AG08395 (cell line): ENCODE measurements at regions not wholly inside any gene's neighbourhood (a gene's known extent, or its start where the extent isn't known, plus 50 kb on each side); places are given as distances from the start of the nearest gene placed in this dataset.
"Not testable (repeated sequence)": the region's sequence is repeated elsewhere in the genome, so short reads cannot be mapped to it uniquely, and the experiment has no call there.

ENCODE experiments used
- DNase-seq: peaks from one replicate; pipeline ENCODE4 v3.0.0; 2012; ENCODE audit warnings: mixed read lengths, low spot score

DNA sequence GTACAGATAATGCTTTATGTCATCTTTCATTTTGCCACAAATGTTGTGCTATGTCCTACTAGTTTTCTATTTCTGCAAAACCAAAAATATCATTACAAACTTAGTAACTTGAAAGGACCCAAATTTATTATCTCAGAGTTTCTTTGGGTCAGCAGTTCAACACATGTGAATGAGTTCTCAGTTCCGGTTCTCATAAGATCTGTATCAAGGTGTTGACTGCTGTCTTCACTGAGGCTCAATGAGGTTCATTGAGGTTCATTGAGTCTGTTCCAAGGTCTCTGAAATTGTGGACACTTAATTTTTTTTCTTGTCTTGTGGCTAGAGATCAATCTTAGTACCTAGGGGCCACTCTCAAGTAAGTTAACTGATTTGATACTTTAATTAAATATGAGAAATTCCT lies 525.1 kb upstream of the BRINP3 start:
- no peak for DNase-seq

DNA sequence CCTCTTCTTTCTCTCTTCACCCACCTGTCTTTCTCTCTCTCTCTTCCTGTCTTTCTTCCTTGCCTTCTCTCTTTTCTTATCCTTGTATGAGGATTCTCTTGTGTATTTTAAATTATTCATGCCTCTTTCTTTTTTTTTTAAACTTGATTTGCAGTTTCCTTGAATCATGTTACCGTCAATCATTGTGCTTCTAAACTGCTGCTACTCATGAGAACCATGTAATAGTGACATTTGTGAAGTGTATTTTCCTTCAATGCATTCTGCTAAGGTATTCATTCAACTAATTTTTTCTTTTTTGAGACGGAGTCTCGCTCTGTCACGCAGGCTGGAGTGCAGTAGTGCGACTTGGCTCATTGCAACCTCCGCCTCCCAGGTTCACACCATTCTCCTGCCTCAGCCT lies 539.1 kb upstream of the BRINP3 start:
- no peak for DNase-seq

DNA sequence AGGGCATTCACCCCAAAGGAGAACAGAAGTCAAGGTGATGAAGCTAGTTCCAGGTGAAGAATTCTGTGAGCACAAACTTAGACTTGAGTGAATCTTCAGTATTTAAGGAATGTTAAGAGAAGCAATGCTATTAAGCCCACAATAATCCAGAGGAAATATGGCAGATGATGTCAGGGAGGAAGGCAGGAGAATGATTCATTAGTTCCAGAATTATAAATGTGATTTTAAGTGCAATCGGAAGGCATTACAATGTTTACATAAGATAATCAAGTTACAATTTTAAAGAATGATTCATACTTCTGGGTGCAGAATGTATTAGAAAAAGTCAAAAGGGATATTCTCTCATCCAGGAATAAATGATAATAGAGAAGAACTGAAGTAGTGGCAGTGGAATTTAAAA lies 545.2 kb upstream of the BRINP3 start:
- DNase-seq: no peak

DNA sequence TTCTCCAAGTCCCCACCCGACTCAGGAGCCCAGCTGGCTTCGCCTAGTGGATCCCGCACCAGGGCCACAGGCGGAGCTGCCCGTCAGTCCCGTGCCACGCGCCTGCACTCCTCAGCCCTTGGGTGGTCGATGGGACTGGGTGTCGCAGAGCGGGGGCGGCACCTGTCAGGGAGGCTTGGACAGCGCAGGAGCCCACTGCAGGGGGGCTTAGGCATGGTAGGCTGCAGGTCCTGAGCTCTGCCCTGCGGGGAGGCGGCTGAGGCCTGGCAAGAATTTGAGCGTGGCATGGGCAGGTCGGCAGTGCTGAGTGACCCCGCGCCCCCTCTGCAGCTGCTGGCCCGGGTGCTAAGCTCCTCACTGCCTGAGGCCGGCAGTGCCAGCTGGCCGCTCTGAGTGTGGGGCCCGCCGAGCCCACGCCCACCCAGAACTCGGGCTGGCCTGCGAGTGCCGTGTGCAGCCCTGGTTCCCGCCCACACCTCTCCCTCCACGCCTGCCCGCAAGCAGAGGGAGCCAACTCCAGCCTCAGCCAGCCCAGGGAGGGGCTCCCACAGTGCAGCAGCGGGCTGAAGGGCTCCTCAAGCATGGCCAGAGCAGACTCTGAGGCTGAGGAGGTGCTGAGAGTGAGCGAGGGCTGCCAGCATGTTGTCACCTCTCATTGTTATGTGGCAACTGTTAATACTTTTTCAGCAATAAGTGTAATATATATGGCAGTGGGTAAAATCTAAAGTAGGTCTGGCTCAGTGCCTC lies 548.4 kb upstream of the BRINP3 start:
- no peak for DNase-seq

DNA sequence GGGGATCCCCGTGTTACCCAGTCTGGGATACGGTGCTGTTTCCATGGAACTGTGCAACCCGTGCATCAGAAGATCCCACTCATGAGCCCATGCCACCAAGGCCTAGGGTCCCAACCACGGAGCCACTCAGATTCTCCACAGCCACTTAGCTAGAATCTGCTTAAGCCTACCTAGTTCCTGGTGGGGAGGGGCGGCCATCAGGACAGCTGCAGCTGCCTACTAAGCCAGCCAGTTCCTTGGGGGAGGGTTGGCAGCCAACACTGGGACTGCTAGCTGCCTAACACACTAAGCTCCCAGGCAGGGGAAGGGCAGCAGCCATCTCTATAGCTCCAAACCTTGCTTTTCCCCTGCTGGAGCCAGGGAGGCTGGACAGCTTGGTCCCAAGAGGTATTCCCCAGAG lies 549.2 kb upstream of the BRINP3 start:
- DNase-seq: no peak

DNA sequence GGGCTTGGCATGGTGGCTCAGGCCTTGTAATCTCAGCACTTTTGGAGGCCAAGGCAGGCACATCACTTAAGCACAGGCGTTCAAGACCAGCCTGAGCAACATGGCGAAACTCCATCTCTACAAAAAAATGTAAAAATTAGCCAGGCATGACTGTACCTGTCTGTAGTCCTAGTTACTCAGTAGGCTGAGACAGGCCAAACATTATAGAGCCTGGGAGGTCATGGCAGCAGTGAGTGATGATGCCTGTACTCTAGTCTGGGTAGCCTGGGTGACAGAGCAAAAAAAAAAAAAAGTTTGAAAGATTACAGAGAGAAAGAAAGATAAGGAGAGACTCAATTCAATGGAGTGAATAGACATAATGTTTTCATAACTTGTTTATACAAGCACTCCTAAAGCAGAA lies 556.5 kb upstream of the BRINP3 start:
- DNase-seq: no peak

DNA sequence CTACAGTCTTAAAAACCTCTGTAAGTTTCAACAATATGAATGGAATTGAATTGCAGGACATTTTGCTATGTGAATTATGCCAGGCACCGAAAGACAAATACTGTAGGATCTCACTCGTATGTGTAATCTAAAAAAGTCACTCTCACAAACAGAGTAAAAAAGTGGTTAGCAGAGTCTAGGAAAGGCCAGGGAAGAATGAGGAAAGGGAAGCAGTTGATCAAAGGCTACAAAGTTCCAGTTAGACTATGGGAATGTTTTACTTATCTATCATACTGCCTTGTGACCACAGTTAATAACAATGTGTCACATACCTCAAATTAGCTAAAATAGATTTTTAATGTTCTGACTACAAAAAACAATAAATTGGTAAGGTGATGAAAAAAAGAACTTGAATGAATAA lies 565.4 kb upstream of the BRINP3 start:
- no peak for DNase-seq

DNA sequence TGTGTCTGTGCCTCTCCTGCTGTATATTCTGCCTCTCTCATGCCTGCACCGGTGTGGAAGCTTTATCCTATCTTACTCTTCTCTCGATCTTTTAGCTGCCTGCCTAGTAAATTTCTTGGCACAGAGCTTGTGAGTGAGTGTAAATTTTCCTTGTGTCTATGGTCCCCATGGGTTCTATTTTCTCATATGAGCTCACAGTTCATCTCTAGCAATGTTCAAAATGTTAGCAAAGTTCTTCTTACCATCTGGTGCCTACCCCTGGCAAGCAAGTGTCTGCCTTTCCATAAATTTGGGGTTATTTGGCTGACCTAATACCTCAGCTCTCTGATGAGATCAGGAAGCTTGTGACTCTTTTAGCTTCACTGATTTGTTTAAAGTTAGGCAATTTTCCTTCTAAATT lies 572.1 kb upstream of the BRINP3 start:
- no peak for DNase-seq

DNA sequence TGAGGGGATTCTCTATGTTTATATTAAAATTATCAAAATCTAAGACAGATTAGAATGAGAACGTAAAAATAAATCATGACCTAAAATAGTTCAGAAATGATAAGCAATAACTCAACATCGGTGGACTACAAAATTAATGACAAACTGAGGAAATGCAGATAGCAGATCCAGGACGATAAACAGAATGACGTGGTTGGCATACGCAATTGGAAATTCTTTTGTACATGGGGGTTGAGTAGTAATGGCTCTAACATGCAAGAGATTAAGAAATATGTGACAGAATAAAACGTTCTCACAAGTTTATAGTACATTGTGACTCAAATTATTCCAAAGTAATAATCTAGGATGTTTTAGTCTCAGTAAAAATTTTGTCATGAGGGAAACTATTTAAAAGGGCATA lies 575.2 kb upstream of the BRINP3 start:
- no peak for DNase-seq

DNA sequence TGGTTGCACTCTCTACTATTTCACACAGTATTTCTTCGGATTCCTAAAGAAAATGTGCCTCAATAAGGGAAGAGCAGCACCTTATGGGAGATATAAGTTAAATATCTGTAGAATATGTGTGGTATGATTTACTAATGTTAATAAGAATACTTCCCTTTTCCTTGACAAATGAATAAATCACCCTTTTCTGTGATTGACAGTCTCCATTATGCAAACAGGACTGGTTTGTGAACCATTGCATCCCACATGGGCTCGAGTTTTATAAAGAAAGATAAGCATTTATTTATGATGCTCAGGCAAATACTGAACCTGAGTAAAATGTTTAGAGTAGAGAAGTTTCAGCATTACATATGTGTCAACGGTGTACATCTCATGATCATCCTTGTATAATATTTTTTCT lies 587.7 kb upstream of the BRINP3 start:
- DNase-seq: no peak

DNA sequence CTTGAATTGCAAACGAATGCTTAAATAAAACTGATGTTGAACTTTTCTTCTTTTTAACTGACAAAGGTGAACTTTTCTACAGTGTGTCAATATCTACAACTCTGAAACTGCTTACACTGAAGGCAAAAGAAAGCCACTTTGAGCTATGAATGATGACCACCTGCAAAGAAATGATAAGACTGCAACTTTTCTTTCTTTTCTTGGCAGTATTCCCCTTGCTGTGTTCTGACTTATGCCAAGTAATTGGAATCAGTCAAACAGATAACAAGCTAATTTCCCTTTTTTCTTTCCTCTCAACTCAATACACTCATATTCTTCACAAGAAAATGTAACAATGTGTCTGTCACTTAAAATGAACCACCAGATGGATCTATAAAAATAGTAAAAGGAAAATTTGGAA lies 588.1 kb upstream of the BRINP3 start:
- no peak for DNase-seq

DNA sequence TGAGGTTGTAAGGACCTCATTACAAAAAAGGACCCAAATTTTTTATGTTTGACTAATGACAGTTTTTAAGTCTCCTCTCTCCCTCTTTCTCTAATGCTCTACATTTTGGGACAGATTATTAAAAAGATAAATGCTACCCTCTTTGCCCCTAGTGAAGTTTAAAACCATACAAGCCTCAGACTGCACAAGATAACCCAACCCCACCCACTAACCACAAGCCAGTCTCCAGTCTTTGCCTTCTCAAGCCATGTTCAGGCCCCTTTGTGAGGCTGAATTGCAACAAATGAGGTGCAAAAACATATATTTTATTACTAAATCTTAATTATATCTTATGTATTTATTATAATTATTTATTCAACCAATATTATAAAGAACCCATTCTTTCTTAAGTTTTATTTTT lies 597.2 kb upstream of the BRINP3 start:
- no peak for DNase-seq

DNA sequence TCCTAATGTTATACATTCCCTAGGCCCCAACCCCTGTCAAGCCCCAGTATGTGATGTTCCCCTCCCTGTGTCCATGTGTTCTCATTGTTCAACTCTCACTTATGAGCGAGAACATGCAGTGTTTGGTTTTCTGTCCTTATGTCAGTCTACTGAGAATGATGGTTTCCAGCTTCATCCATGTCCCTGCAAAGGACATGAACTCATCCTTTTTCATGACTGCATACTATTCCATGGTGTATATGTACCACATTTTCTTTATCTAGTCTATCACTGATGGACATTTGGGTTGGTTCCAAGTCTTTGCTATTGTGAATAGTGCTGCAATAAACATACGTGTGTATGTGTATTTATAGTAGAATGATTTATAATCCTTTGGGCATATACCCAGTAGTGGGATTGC lies 605.4 kb upstream of the BRINP3 start:
- not testable (repeated sequence) for DNase-seq

DNA sequence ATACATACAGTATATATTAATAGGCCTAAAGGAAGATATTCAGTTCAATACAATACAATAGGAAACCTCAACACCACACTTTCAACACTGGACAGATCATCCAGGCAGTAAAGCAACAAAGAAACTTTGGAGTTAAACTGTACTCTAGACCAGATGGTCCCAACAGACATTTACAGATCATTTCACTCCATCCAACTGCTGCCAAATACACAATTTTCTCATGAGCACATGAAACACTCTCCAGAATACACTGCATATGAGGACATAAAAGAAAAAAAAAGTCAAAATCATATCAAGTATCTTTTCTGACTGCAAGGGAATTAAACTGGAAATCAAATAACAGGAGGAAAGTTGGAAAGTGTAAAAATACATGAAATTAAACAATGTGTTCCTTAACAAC lies 607.5 kb upstream of the BRINP3 start:
- no peak for DNase-seq

DNA sequence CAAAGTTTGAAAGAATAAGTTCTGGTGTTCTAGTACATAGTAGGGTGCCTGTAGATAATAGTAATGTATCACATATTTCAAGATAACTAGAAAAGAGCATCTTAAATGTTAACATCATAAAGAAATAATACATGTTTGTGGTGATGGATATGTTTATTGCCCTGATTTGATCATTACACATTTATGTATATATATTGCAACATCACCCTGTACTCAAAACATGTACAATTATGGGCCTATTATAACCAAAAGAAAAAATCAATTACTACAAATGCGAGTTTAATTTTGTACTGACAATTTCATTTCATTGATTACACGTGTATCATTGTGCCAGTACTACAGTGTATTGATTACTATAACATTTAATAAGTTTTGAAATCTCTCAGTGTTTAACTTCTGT lies 609.2 kb upstream of the BRINP3 start:
- DNase-seq: no peak

DNA sequence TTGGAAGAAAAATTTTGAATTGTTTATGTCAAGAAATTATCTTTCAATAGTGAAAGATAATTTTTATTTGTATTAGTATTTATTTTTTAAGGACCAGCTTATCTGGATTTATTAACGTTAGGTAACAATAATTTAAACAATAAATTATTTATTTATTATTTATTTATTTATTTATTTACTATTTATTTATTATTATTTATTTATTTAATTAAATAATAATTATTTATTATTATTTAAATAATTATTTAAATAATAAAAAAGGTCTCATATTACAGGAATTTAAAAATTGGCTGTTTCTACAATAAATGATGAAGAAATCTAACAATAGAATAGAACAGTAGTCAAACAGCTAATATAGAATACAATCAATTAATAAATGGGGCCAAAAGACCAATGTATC lies 618.7 kb upstream of the BRINP3 start:
- no peak for DNase-seq

DNA sequence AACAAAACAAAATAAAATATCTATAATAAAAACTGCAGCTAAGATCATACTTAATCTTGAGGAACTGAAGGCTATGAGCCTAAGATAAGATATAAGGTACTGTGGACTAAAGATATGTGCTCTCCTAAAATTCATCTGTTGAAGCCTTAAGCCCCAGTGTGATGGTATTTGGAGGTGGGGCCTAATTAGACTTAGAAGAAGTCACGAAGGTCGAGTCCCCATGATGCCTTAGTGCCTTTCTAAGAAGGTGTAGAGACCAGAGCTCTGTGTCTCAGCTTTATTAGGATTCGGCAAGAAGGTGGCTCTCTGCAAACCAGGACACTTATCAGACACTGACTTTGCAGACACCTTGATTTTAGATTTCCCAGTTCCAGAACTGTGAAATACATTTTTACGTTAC lies 622.0 kb upstream of the BRINP3 start:
- DNase-seq: no peak

DNA sequence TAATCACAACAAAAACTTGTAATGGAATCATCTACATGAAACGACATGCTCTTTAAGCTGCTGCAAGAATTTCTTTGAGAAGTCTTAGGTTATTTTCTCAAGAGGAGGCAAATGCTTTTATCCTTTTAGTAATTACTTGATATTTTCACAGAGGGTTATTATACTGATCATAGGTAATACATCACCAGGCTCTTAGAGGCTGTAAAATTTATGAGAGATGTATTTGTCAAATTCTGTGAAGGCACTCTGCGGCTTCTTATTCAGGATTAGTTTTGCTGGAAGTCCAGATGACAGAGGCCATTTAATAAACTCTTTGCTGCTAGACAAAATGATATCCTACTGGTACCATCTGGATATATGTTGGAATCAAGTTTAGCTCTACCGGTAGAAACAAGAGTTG lies 624.3 kb upstream of the BRINP3 start:
- no peak for DNase-seq

DNA sequence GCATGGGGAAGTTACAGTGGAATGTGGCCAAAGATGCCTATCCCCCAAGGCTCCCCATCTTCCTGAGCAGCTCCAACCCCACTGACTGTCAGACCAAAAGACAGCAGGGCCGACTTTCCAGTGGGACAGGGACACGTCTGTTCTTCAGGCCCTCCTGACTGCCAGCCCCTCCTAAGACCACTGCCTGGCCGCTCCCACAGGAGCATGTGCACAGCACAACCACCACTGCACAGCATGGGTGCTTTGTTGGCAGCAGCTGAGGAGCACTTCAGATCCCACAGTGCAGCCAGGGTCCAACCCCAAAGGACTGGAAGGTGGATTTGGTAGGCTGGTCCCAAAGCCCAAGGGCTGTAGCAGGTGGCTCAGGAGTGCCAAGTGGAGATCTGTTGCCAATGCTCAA lies 648.3 kb upstream of the BRINP3 start:
- DNase-seq: no peak

DNA sequence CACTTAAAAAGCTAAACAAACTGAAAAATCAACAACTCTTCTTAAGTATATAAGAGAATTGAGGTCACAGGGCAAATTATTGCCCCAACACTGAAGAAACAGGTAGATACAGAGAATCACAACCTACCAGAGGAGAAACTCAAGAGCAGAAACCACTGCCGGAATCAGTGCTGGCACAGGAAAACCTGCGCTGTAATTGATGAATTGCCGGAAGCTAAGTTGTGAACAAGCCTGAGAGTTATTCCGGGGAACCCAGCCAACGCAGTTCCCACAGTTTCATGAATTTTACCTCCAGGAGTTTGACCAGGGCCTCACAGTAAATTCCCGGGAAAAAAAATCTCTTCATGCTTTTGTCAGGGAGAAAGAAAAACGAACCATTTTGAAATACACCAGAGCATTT lies 657.1 kb upstream of the BRINP3 start:
- DNase-seq: no peak

DNA sequence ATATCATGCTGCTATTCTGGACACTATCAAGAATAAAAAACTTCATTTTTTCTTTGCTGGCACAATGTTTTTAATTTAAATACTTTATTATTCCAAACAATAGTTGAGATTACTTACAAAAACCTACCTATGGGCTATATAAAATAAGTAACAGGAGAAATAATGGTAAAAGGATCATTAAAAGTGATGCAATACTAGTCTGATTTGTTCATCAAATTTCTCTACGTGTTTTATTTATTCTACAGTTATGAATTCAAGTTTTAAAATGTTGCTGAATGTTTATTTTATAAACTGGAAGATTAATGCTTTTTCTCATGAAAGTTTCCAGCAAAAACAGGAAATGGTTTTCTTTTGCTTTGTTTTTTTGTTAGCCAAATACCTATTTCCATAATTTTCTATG lies 662.4 kb upstream of the BRINP3 start:
- no peak for DNase-seq

DNA sequence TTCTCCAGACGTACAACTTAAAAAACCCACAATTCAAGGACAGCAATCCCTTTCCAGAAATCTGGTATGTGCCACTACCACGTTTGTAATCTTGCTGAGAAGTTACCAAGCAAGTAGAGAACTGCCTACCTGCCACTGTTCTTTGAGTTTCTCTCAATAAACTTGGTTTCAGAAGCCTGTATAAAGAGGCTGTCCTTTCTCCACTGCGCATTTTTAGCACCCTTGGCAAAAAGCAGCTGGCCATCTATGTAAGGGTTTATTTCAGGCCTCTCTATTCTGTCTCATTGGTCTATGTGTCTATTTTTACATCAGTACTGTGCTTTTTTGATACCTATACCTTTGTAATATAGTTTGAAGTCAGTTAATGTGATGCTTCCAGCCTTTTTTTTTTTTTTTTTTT lies 665.1 kb upstream of the BRINP3 start:
- DNase-seq: no peak

DNA sequence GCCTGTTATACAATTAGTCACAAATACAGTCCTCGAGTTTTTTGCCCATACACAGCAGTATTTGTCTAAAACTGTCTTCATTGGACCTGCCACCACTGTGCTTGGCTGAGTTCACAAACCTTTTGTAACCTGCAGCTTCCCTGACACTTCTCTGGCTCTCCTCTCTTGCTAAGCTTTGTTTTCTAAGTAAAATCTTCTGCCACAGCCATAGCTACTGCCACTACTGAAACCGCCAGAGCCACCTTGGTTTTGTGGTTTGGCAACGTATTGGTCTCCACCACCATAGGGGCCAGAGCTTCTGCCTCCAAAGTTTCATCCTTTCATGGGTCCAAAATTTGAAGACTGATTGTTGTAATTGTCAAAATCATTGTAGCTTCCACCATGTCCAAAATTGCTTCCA lies 668.2 kb upstream of the BRINP3 start:
- DNase-seq: no peak

DNA sequence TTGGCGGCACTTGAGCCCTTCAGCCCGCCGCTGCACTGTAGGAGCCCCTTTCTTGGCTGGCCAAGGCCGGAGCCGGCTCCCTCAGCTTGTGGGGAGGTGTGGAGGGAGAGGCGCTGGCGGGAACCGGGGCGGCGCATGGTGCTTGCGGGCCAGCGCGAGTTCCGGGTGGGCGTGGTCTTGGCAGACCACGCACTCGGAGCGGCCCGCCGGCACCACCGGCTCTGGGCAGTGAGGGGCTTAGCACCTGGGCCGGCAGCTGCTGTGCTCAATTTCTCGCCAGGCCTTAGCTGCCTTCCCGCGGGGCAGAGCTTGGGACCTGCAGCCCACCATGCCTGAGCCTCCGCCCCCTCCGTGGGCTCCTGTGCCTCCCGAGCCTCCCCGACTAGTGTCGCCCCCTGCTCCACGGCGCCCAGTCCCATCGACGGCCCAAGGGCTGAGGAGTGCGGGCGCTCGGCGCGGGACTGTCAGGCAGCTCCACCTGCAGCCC lies 673.7 kb upstream of the BRINP3 start:
- no peak for DNase-seq

DNA sequence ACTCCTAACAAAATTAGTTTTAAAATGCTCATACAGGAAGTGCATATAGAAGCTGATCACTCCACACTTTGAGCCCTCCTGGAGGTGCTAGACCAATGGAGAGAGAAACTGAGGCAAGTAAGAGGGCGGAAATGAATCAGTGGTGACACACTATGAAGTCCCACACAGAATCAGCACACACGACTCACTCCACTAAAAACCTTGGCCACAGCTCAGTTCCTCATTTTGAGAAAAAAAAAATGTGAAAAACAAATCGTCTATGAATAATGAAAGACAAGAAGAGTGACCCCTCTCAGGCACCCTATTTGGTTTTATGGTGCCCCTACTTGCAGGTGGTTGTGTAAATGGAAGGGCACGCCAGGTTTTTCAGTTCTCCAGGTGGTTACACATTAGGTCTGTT lies 675.1 kb upstream of the BRINP3 start:
- DNase-seq: no peak
